ENCODE measurements at regions not wholly inside any gene's neighbourhood (a gene's known extent, or its start where the extent isn't known, plus 50 kb on each side); places are given as distances from the start of the nearest gene placed in this dataset.

- TF ChIP-seq CTCF (IDR thresholded peaks at IDR 0.05), result no peak
- TF ChIP-seq POLR2A (IDR thresholded peaks at IDR 0.05), result no peak
Observed at GRCh38 chr2:103121106-103121505, 359.3 kb downstream of the TMEM182 start.

Data from testis (tissue), 2 donors.